H1 (cell line): ENCODE measurements at regions not wholly inside any gene's neighbourhood (a gene's known extent, or its start where the extent isn't known, plus 50 kb on each side); places are given as distances from the start of the nearest gene placed in this dataset.

Source experiments
- BCL11A ChIP-seq, 2 experiments: IDR thresholded peaks; one replicate each; pipeline ENCODE4 v1.6.1; 2011; ENCODE audit warnings: low read depth in 2 of 2, low read length in 2 of 2, mild to moderate bottlenecking in 2 of 2
- CTBP2 ChIP-seq: IDR thresholded peaks from 2 replicates; pipeline ENCODE4 v1.7.0; 2011; ENCODE audit warnings: borderline replicate concordance, mild to moderate bottlenecking, moderate library complexity, mixed read lengths, low read length; ENCODE audit not compliant: insufficient read depth, insufficient read length
- EZH2 ChIP-seq: fragments of 200-600 bp; sonication (generic); IDR thresholded peaks from 2 replicates; pipeline ENCODE4 v1.7.1; 2012; ENCODE audit warnings: low read depth, mild to moderate bottlenecking, moderate library complexity, low read length, inconsistent platforms; ENCODE audit not compliant: severe bottlenecking
- SIX5 ChIP-seq: IDR thresholded peaks from 2 replicates; pipeline ENCODE4 v1.6.1; 2011; ENCODE audit warnings: mild to moderate bottlenecking, low read depth, low read length
- SP4 ChIP-seq: IDR thresholded peaks from 2 replicates; pipeline ENCODE4 v1.6.1; 2012; ENCODE audit warnings: low read length, inconsistent platforms
- SRF ChIP-seq: IDR thresholded peaks from 2 replicates; pipeline ENCODE4 v1.6.1; 2011; ENCODE audit warnings: mild to moderate bottlenecking, low read depth, low read length, moderate library complexity
- SUZ12 ChIP-seq: fragments of 200-600 bp; sonication (generic); IDR thresholded peaks from 2 replicates; pipeline ENCODE4 v1.6.1; 2012; ENCODE audit warnings: mild to moderate bottlenecking, inconsistent platforms, low read length, moderate library complexity, mixed read lengths
- TF ChIP-seq, protein P1 (sequence below), 3 experiments: IDR thresholded peaks; 1 replicate in 2 of 3; 2 replicates in 1 of 3; pipeline versions ENCODE4 v1.5.1 to v1.6.1; 2011; ENCODE audit warnings: low read length in 3 of 3, mild to moderate bottlenecking in 3 of 3, inconsistent platforms in 2 of 3, low read depth in 1 of 3, moderate library complexity in 1 of 3; ENCODE audit not compliant: insufficient read depth in 1 of 3; ENCODE audit errors: control extremely low read depth in 1 of 3

DNA sequence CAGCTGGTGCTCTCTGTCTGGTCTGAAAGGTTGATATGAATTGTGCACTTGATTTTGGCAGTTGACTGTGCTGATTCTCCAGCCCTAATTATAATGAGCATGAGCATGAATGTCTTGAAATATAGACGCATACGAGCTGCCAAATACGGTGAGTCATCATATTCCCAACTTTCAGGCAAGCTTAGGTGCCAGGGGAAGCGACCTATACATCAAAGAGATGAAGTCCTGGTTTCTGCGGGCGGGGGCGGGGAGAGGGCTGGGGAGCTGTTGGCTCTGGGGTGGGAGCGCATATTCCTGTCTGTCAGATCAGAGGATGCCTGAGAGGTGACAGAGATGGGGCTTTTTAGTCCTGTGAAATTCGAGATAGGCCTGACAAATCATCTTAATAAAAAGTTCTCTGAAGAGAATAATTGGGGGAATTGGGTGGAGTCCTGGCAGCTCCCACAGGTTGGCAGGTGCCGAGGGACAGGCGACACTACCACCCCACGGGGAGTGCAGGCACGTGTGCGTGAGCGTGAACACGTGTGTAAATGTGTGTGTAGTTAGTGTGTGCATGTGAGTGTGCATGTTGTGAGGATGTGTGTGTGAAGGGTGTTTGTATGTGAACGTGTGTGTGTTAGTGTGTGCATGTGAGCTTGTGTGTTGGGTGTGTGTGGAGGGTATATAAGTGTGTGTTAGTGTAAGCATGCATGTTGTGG is 865.3 kb downstream of the TBC1D22A start (continued):
- TF ChIP-seq, protein P1, sequence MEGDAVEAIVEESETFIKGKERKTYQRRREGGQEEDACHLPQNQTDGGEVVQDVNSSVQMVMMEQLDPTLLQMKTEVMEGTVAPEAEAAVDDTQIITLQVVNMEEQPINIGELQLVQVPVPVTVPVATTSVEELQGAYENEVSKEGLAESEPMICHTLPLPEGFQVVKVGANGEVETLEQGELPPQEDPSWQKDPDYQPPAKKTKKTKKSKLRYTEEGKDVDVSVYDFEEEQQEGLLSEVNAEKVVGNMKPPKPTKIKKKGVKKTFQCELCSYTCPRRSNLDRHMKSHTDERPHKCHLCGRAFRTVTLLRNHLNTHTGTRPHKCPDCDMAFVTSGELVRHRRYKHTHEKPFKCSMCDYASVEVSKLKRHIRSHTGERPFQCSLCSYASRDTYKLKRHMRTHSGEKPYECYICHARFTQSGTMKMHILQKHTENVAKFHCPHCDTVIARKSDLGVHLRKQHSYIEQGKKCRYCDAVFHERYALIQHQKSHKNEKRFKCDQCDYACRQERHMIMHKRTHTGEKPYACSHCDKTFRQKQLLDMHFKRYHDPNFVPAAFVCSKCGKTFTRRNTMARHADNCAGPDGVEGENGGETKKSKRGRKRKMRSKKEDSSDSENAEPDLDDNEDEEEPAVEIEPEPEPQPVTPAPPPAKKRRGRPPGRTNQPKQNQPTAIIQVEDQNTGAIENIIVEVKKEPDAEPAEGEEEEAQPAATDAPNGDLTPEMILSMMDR (IDR thresholded peaks at IDR 0.05; ENCODE audit: control extremely low read depth in 1 of 3, insufficient read depth in 1 of 3, low read depth in 1 of 3, low read length in 3 of 3) = no peak
- TF ChIP-seq SRF (no peak), SUZ12 (no peak), SP4 (no peak), CTBP2 (no peak), BCL11A (IDR thresholded peaks at IDR 0.05; ENCODE audit: low read depth in 2 of 2, low read length in 2 of 2) (no peak), EZH2 (no peak), SIX5 (no peak)
